Endothelial cell (in vitro differentiated cells): ENCODE measurements at regions not wholly inside any gene's neighbourhood (a gene's known extent, or its start where the extent isn't known, plus 50 kb on each side); places are given as distances from the start of the nearest gene placed in this dataset.

Experiments used
- DNase-seq: peaks from one replicate; pipeline ENCODE4 v3.0.0; 2021; ENCODE audit warnings: low spot score
- H3K27ac Mint-ChIP-seq: one replicate; pipeline ENCODE4 v1.8.0; 2021; ENCODE audit warnings: mixed read lengths, inconsistent platforms; ENCODE audit not compliant: unreplicated experiment
- H3K27me3 Mint-ChIP-seq: one replicate; pipeline ENCODE4 v1.8.0; 2021; ENCODE audit warnings: mild to moderate bottlenecking, moderate library complexity, mixed read lengths, inconsistent platforms; ENCODE audit not compliant: unreplicated experiment
- H3K36me3 Mint-ChIP-seq: one replicate; pipeline ENCODE4 v1.8.0; 2021; ENCODE audit warnings: mild to moderate bottlenecking, low read depth, mixed read lengths, inconsistent platforms; ENCODE audit not compliant: unreplicated experiment
- H3K4me1 Mint-ChIP-seq: one replicate; pipeline ENCODE4 v1.8.0; 2021; ENCODE audit warnings: mild to moderate bottlenecking, mixed read lengths, inconsistent platforms; ENCODE audit not compliant: unreplicated experiment
- H3K4me3 Mint-ChIP-seq: one replicate; pipeline ENCODE4 v1.8.0; 2021; ENCODE audit warnings: mild to moderate bottlenecking, mixed read lengths, inconsistent platforms; ENCODE audit not compliant: unreplicated experiment
- H3K9me3 Mint-ChIP-seq: one replicate; pipeline ENCODE4 v1.8.0; 2021; ENCODE audit warnings: mixed read lengths, inconsistent platforms; ENCODE audit not compliant: unreplicated experiment
- TF ChIP-seq, protein P1 (sequence below): fragments of 200-600 bp; sonication (generic); IDR thresholded peaks from one replicate; pipeline ENCODE4 v1.5.0; 2021; ENCODE audit warnings: antibody characterized with exemption; ENCODE audit not compliant: unreplicated experiment

DNA sequence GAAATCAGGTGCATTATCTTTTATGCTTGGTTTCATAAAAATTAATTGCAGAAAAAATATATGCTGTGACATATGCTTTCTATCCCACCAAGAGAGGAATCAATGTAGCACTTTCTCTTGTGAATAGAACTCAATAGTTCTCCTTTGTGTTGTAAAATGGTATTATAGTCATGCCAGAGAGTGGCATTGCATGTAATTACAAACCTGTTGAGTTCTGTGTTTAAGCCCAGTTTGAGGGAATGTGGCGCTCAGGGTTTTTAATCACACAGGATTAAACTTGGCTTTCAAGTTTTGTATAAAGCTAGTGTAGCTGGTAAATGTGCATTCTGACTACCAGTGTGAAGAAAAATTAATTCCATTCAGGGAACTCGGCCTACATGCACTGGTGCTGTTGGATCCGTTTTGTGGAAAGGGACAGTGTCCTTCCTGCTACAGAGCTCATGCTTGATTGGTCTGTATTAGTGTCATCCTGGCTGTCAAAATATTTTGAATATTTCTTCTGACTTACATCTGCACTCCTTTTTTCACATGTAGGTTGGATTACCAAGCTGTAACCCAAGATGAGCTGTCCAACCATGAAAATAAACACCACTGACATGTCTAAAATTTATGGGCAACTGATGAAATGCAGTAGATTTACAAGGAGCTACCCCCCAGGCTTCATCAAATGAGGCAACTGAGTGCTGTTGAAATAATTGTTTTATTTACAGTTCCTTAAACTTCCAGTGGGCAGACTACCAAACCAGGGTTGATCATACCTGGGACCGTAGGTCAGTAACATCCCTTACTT, 80.3 kb downstream of the SLC4A3 start:
- no peak overlapping the region for H3K27ac Mint-ChIP-seq
- H3K9me3 Mint-ChIP-seq: no peaks in the 10 kb centered on the region
- TF ChIP-seq, protein P1, sequence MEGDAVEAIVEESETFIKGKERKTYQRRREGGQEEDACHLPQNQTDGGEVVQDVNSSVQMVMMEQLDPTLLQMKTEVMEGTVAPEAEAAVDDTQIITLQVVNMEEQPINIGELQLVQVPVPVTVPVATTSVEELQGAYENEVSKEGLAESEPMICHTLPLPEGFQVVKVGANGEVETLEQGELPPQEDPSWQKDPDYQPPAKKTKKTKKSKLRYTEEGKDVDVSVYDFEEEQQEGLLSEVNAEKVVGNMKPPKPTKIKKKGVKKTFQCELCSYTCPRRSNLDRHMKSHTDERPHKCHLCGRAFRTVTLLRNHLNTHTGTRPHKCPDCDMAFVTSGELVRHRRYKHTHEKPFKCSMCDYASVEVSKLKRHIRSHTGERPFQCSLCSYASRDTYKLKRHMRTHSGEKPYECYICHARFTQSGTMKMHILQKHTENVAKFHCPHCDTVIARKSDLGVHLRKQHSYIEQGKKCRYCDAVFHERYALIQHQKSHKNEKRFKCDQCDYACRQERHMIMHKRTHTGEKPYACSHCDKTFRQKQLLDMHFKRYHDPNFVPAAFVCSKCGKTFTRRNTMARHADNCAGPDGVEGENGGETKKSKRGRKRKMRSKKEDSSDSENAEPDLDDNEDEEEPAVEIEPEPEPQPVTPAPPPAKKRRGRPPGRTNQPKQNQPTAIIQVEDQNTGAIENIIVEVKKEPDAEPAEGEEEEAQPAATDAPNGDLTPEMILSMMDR: no peak
- H3K36me3 Mint-ChIP-seq: no peaks in the 10 kb centered on the region
- no peak for DNase-seq
- no peaks in the 10 kb centered on the region for H3K4me1 Mint-ChIP-seq
- no peak overlapping the region for H3K4me3 Mint-ChIP-seq
- peaks cover 4% of the 10 kb centered on the region for H3K27me3 Mint-ChIP-seq

DNA sequence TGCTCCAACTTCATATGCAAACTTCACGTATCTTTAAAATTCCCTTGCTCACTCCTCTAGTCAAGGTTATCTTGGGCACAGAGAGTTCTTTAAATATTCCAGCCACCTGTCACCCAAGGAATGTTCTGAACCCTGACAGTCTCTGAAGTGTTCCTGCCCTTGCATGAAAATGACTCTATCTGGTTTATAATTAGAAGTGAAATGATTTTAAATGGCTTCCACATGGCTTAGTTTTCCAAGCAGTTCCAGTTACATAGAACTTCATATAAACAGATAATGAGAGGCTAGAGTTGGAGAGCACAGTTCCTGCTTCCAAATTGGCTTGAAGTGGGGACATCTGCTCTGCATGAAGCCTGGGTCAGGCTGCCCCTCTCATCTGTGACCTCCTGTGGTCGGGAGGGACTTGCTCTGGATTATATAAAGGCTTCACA, 81.9 kb downstream of the SLC4A3 start:
- no peak overlapping the region for H3K4me3 Mint-ChIP-seq
- peaks cover 4% of the 10 kb centered on the region for H3K27me3 Mint-ChIP-seq
- DNase-seq: no peak
- no peaks in the 10 kb centered on the region for H3K4me1 Mint-ChIP-seq
- H3K9me3 Mint-ChIP-seq: peaks cover under 1% of the 10 kb centered on the region
- H3K36me3 Mint-ChIP-seq: peaks cover 5% of the 10 kb centered on the region
- TF ChIP-seq, protein P1: no peak
- no peak overlapping the region for H3K27ac Mint-ChIP-seq

DNA sequence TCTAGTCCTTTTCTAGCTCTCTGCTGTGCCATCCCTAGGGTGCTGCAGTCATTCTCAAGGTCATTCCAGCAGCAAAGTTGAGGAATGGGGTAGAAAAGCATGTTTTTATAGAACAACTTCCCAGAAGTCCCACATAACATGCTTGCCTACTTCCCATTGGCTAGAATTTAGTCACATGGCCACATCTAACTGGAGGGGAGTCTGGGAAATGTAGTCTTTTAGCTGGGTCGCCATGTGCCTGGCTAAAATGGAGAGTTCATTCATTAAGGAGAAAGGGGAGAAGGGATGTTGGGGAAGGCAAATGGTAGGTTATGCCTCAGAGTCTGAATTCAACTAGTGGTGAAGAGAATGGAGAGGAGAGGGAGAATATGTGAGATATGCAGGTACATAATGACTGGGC, 85.7 kb downstream of the SLC4A3 start:
- peaks cover 2% of the 10 kb centered on the region for H3K27me3 Mint-ChIP-seq
- no peak overlapping the region for H3K27ac Mint-ChIP-seq
- H3K9me3 Mint-ChIP-seq: peaks cover 4% of the 10 kb centered on the region
- TF ChIP-seq, protein P1: no peak
- H3K4me1 Mint-ChIP-seq: no peaks in the 10 kb centered on the region
- DNase-seq: no peak
- H3K4me3 Mint-ChIP-seq: peak overlapping the region; percentile 8
- peaks cover 5% of the 10 kb centered on the region for H3K36me3 Mint-ChIP-seq

DNA sequence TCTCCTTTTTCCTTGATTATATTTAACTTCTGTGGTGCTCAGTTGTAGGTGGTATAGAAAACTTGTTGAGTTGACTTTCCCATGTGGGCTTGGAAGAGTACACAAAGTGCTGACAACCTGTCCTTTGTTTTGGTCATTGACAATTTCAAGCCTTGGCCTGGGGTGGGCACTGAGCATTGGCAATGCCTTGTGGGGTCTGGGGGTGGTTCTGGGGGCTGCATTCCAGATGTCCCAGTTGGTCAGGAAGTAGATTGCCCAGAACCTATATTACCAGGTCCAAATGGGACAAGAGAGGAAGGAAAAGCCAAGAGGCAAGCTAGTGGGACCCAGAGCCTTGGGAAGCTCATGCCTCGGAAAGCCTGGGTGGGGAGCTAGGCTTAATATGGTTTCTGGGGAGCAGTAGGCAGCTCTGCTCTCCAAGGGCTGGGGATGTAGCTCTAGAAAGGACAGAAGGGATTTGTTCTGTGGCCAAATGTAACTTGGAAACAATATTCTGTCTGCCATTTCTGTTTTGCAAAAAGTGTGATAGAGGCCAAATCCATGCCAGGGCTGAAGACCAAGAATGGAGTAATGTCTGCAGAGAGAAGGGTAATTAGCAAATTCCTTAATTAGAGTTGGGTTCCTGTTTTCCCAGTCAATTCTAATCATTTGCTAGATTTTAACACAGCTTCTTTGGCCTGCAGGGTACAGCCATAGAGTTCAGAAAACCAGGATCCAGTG, 87.4 kb downstream of the SLC4A3 start:
- Mint-ChIP-seq H3K4me1 (no peaks in the 10 kb centered on the region), H3K27ac (no peak overlapping the region), H3K4me3 (peak overlapping the region; percentile 43), H3K36me3 (peaks cover 5% of the 10 kb centered on the region), H3K9me3 (peaks cover 4% of the 10 kb centered on the region), H3K27me3 (peaks cover 2% of the 10 kb centered on the region)
- DNase-seq: no peak
- TF ChIP-seq, protein P1: no peak

DNA sequence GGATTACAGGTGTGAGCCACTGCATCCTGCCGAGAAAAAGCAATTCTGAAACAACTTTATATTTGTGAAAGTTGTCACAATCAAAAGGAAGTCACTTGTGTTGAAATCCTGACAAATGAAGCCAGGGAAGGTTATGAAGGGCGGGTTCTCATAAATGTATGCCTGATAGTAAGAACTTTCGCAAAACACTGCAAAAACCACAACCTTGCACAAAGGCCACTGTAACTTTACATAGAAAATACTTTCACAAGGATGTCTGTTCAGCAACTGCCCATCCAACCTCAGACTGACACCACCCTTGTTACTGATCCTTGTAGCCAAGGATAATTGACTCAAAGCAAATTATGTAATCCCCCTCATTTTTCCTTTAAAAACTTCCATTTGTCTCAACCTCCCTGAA, 90.6 kb downstream of the SLC4A3 start:
- Mint-ChIP-seq H3K27me3 (peaks cover 2% of the 10 kb centered on the region), H3K4me1 (no peaks in the 10 kb centered on the region), H3K9me3 (peaks cover 4% of the 10 kb centered on the region), H3K4me3 (no peak overlapping the region), H3K36me3 (peaks cover 5% of the 10 kb centered on the region), H3K27ac (no peak overlapping the region)
- DNase-seq: no peak
- TF ChIP-seq, protein P1: no peak
